Sigmoid colon (tissue), 6 donors: ENCODE measurements at regions not wholly inside any gene's neighbourhood (a gene's known extent, or its start where the extent isn't known, plus 50 kb on each side); places are given as distances from the start of the nearest gene placed in this dataset.

Source experiments
- DNase-seq: peaks from one replicate; pipeline ENCODE4 v3.0.0-alpha.2; 2019
- H3K27ac ChIP-seq, 4 donors: fragments of 200-600 bp; sonication (generic); one replicate each; pipeline ENCODE4 v1.5.1; 2016 to 2019; ENCODE audit warnings: mild to moderate bottlenecking in 1 of 4
- H3K27me3 ChIP-seq, 3 donors: fragments of 200-600 bp; sonication (generic); one replicate each; pipeline ENCODE4 v1.5.1; 2019; ENCODE audit warnings: mild to moderate bottlenecking in 1 of 3
- H3K36me3 ChIP-seq, 4 donors: fragments of 200-600 bp; sonication (generic); one replicate each; pipeline ENCODE4 v1.5.1; 2016 to 2019
- H3K4me1 ChIP-seq, 4 donors: fragments of 200-600 bp; sonication (generic); one replicate each; pipeline ENCODE4 v1.5.1; 2017 to 2019
- H3K4me3 ChIP-seq, 4 donors: fragments of 200-600 bp; sonication (generic); one replicate each; pipeline ENCODE4 v1.5.1; 2017 to 2019; ENCODE audit warnings: mild to moderate bottlenecking in 2 of 4, moderate library complexity in 1 of 4
- H3K9me3 ChIP-seq, 4 donors: fragments of 200-600 bp in 3 of 4; sonication (generic) in 3 of 4; one replicate each; pipeline versions ENCODE4 v1.5.1 to v1.6.1; 2013 to 2019
- EP300 ChIP-seq, 4 donors: sonication (generic); formaldehyde crosslinking; IDR thresholded peaks; one replicate each; pipeline ENCODE4 v1.6.1; 2017; ENCODE audit warnings: antibody characterized with exemption in 4 of 4
- POLR2A ChIP-seq, 2 donors: fragments of 450-650 bp; IDR thresholded peaks; one replicate each; pipeline ENCODE4 v1.6.1; 2016; ENCODE audit warnings: antibody characterized with exemption in 2 of 2, mild to moderate bottlenecking in 2 of 2, moderate library complexity in 2 of 2
- POLR2AphosphoS5 ChIP-seq, 4 donors: sonication (generic); formaldehyde crosslinking; IDR thresholded peaks; one replicate each; pipeline ENCODE4 v1.6.1; 2017; ENCODE audit warnings: antibody characterized with exemption in 4 of 4
- WGBS, 2 donors: extraction: QIAGEN DNeasy Blood & Tissue Kit; methylation state at CpG; one replicate each; pipeline ENCODE4 v1.1.7; 2013; 5-methylcytosine and 5-hydroxymethylcytosine counted together
- intact Hi-C: fragments of 100-400 bp; cut with DNase I; formaldehyde crosslinking; loops from one replicate; pipeline ENCODE4 v1.15.1; 2023
- TF ChIP-seq, protein P1 (sequence below), 4 experiments: fragments of 450-650 bp in 3 of 4; fragments of 200-600 bp in 1 of 4; IDR thresholded peaks; one replicate each; pipeline ENCODE4 v1.5.1; 2016 to 2019; ENCODE audit warnings: antibody characterized with exemption in 4 of 4, mild to moderate bottlenecking in 3 of 4, moderate library complexity in 2 of 4
- donor health status: healthy with polysubstance abuse.
- donor health status: healthy.

GRCh38 chr1:45258059-45258650, 51.8 kb upstream of the ZSWIM5 start:
- no peak overlapping the region for H3K4me3 ChIP-seq
- no peak overlapping the region for H3K27ac ChIP-seq
- 97% methylated on average over 1 of the region's 1 CpG for WGBS, 2 donors
- H3K4me1 ChIP-seq = no peaks in the 10 kb centered on the region
- no peak for DNase-seq
- TF ChIP-seq POLR2A (IDR thresholded peaks at IDR 0.05) (no peak), EP300 (IDR thresholded peaks at IDR 0.05) (no peak), POLR2AphosphoS5 (IDR thresholded peaks at IDR 0.05) (no peak)
- TF ChIP-seq, protein P1, sequence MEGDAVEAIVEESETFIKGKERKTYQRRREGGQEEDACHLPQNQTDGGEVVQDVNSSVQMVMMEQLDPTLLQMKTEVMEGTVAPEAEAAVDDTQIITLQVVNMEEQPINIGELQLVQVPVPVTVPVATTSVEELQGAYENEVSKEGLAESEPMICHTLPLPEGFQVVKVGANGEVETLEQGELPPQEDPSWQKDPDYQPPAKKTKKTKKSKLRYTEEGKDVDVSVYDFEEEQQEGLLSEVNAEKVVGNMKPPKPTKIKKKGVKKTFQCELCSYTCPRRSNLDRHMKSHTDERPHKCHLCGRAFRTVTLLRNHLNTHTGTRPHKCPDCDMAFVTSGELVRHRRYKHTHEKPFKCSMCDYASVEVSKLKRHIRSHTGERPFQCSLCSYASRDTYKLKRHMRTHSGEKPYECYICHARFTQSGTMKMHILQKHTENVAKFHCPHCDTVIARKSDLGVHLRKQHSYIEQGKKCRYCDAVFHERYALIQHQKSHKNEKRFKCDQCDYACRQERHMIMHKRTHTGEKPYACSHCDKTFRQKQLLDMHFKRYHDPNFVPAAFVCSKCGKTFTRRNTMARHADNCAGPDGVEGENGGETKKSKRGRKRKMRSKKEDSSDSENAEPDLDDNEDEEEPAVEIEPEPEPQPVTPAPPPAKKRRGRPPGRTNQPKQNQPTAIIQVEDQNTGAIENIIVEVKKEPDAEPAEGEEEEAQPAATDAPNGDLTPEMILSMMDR (IDR thresholded peaks at IDR 0.05) = no peak
- no peaks in the 10 kb centered on the region for H3K27me3 ChIP-seq
- peaks cover 0 to 16% (median 9%) of the 10 kb centered on the region in 4 donors for H3K9me3 ChIP-seq
- H3K36me3 ChIP-seq = no peaks in the 10 kb centered on the region
- intact Hi-C loops = no loop called here

GRCh38 chr1:45259053-45259452, 52.6 kb upstream of the ZSWIM5 start:
- 69 to 85% methylated on average over 4 of the region's 4 CpGs for WGBS, 2 donors
- no peak for DNase-seq
- intact Hi-C loops = no loop called here
- no peaks in the 10 kb centered on the region for H3K36me3 ChIP-seq
- no peak overlapping the region for H3K4me3 ChIP-seq
- TF ChIP-seq, protein P1 (IDR thresholded peaks at IDR 0.05) = no peak
- TF ChIP-seq POLR2AphosphoS5 (IDR thresholded peaks at IDR 0.05) (no peak), EP300 (IDR thresholded peaks at IDR 0.05) (no peak), POLR2A (IDR thresholded peaks at IDR 0.05) (no peak)
- H3K9me3 ChIP-seq = peaks cover 0 to 16% (median 9%) of the 10 kb centered on the region in 4 donors
- no peak overlapping the region for H3K27ac ChIP-seq
- no peaks in the 10 kb centered on the region for H3K27me3 ChIP-seq
- no peaks in the 10 kb centered on the region for H3K4me1 ChIP-seq

DNA sequence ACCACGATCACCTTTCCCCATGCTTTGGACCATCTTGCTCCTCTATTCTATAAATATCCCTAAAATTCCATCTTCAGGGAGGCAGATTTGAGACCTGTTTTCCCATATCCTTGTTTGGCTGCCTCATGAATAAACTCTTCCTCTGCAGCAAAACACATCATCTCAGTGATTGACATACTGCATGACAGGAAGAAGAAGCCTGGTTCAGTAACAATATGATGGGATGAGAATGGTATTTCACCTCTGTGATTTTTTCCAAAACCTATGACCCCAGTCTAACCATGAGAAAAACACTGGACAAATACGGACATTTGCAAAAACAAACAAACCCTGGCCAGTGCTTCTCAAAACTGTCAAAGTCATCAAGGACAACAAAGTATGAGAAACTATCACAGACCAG, 53.8 kb upstream of the ZSWIM5 start:
- intact Hi-C loops = no loop called here
- TF ChIP-seq POLR2A (IDR thresholded peaks at IDR 0.05) (no peak), EP300 (IDR thresholded peaks at IDR 0.05) (no peak), POLR2AphosphoS5 (IDR thresholded peaks at IDR 0.05) (no peak)
- TF ChIP-seq, protein P1 (IDR thresholded peaks at IDR 0.05) = no peak
- H3K27ac ChIP-seq = no peak overlapping the region
- H3K9me3 ChIP-seq = peaks cover 0 to 16% (median 9%) of the 10 kb centered on the region in 4 donors
- H3K27me3 ChIP-seq = no peaks in the 10 kb centered on the region
- H3K4me1 ChIP-seq = no peaks in the 10 kb centered on the region
- no peaks in the 10 kb centered on the region for H3K36me3 ChIP-seq
- DNase-seq = no peak
- 88 to 92% methylated on average over 2 of the region's 2 CpGs for WGBS, 2 donors
- H3K4me3 ChIP-seq = no peak overlapping the region

DNA sequence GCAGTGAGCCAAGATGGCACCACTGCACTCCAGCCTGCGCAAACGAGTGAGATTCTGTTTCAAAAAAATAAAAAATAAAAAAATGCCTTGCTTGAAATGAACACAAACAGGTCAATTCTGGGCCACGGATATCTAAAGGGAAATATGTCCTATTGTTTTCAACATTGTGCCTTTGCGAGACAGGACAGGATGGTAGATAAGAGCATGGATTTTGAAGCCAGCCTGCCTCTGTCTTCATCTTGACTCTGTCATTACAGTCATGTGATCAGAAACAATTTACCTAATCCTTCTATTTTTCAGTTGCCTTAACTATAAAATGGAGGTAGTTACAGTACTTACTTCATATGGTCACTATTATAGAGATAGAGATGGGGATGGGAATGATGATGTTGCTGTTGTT, 56.7 kb upstream of the ZSWIM5 start:
- H3K4me3 ChIP-seq = no peak overlapping the region
- H3K27me3 ChIP-seq = no peaks in the 10 kb centered on the region
- DNase-seq = no peak
- WGBS, 2 donors = 91 to 95% methylated on average over 4 of the region's 4 CpGs
- TF ChIP-seq EP300 (IDR thresholded peaks at IDR 0.05) = no peak
- TF ChIP-seq, protein P1 (IDR thresholded peaks at IDR 0.05) = no peak
- no peak for TF ChIP-seq POLR2AphosphoS5 (IDR thresholded peaks at IDR 0.05)
- no peak for TF ChIP-seq POLR2A (IDR thresholded peaks at IDR 0.05)
- H3K36me3 ChIP-seq = no peaks in the 10 kb centered on the region
- intact Hi-C loops = no loop called here
- H3K27ac ChIP-seq = no peak overlapping the region
- peaks cover 0 to 25% (median 18%) of the 10 kb centered on the region in 4 donors for H3K4me1 ChIP-seq
- peaks cover 0 to 10% (median 6%) of the 10 kb centered on the region in 4 donors for H3K9me3 ChIP-seq

DNA sequence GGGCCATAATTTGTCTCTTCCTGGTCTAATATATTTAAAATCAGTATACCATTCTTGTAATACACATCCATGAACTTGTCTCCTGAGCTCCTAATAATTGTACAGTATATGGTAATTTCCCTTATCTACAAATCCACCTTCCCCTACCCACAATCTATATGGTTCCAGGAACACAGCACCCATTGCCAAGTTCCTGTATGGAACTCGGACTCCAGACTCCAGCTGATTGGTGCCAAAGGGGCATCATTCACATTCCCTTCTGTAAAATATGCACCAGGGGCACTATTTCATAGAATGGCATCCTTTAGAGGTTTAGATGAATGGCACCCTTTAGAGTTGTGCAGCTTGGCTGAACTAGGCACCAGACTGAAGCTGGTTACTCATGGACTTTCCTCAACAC, 58.8 kb upstream of the ZSWIM5 start:
- H3K27ac ChIP-seq = no peak overlapping the region

More for the DNA sequence above, 58.8 kb upstream of the ZSWIM5 start:
- TF ChIP-seq POLR2A (IDR thresholded peaks at IDR 0.05) (no peak), EP300 (IDR thresholded peaks at IDR 0.05) (no peak), POLR2AphosphoS5 (IDR thresholded peaks at IDR 0.05) (no peak)
- TF ChIP-seq, protein P1 (IDR thresholded peaks at IDR 0.05) = no peak
- Histone ChIP-seq H3K4me1 (peaks cover 0 to 25% (median 18%) of the 10 kb centered on the region in 4 donors), H3K9me3 (peaks cover 0 to 4% (median 1%) of the 10 kb centered on the region in 4 donors), H3K4me3 (no peak overlapping the region), H3K27me3 (no peaks in the 10 kb centered on the region), H3K36me3 (no peaks in the 10 kb centered on the region)
- 20 to 52% methylated on average over 1 of the region's 1 CpG for WGBS, 2 donors
- intact Hi-C loops = no loop called here
- DNase-seq = no peak
